OCI-LY7 (cell line): ENCODE measurements at regions not wholly inside any gene's neighbourhood (a gene's known extent, or its start where the extent isn't known, plus 50 kb on each side); places are given as distances from the start of the nearest gene placed in this dataset.

Source experiments
- EZH2phosphoT487 ChIP-seq: fragments of 200-600 bp; sonication (generic); IDR thresholded peaks from 2 replicates; pipeline ENCODE4 v1.6.1; 2018; ENCODE audit warnings: low read depth, borderline replicate concordance, mild to moderate bottlenecking, mixed run types, antibody characterized with exemption, low read length, moderate library complexity, mixed read lengths
- TF ChIP-seq, protein P1 (sequence below): fragments of 200-600 bp; sonication (generic); conservative IDR thresholded peaks from 2 replicates; pipeline ENCODE4 v1.5.1; 2014; ENCODE audit warnings: mild to moderate bottlenecking, antibody characterized with exemption, low read length, moderate library complexity, mixed read lengths

DNA sequence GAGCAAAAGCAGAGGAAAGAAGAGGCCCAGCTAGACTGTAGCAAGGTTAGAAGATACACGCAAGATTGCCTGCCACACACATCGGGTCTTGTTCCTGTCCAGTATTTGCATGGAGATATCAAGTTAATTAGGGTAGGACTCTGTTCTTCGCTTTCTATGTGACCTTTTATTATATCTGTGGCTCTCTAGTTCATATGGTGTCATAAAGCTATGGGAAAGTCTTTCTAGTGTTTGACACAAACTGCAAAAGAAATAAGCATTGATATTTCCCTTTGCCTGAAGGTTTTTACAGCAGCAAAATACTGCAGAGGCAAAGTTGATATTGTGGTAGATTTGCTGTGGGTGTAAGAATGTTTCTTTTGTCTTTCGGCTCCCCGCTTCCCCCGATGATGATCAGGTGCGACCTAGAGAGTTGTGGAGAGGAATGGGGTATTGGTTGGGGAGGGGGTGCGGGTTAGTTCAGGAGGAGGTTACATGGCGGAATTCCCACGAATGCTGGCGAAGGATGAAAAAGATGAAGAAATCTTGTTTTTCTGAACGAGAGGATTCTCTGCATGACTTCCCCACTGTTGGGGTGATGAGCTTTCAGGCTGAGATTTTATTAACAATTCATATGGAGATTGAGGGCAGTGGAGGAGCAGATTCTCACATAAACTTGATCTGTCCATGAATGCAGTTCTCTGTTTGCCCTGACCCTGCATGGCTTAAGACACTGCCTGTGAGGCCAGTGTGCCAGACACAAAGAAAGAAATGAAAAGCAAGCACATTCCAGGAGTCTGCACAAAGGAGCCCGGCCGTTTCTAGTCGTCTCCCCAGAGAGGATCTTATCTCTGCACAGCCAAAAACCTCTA is 550.2 kb downstream of the USP25 start:
- TF ChIP-seq, protein P1, sequence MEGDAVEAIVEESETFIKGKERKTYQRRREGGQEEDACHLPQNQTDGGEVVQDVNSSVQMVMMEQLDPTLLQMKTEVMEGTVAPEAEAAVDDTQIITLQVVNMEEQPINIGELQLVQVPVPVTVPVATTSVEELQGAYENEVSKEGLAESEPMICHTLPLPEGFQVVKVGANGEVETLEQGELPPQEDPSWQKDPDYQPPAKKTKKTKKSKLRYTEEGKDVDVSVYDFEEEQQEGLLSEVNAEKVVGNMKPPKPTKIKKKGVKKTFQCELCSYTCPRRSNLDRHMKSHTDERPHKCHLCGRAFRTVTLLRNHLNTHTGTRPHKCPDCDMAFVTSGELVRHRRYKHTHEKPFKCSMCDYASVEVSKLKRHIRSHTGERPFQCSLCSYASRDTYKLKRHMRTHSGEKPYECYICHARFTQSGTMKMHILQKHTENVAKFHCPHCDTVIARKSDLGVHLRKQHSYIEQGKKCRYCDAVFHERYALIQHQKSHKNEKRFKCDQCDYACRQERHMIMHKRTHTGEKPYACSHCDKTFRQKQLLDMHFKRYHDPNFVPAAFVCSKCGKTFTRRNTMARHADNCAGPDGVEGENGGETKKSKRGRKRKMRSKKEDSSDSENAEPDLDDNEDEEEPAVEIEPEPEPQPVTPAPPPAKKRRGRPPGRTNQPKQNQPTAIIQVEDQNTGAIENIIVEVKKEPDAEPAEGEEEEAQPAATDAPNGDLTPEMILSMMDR = no peak
- no peak for TF ChIP-seq EZH2phosphoT487
